Stimulated activated CD4-positive, alpha-beta T cell treated with anti-CD3 and anti-CD28 coated beads, Interleukin-2, amount 100 ng/mL, for 24 hours (primary cell): ENCODE measurements at regions not wholly inside any gene's neighbourhood (a gene's known extent, or its start where the extent isn't known, plus 50 kb on each side); places are given as distances from the start of the nearest gene placed in this dataset.
"Not testable (repeated sequence)": the region's sequence is repeated elsewhere in the genome, so short reads cannot be mapped to it uniquely, and the experiment has no call there.

Experiments used
- DNase-seq, 2 donors: peaks; one replicate each; pipeline ENCODE4 v3.0.0-alpha.2; 2020

- no peak for DNase-seq
These were observed 603.9 kb downstream of the PCDH17 start for GRCh38 chr13:58235454-58235853.

DNA sequence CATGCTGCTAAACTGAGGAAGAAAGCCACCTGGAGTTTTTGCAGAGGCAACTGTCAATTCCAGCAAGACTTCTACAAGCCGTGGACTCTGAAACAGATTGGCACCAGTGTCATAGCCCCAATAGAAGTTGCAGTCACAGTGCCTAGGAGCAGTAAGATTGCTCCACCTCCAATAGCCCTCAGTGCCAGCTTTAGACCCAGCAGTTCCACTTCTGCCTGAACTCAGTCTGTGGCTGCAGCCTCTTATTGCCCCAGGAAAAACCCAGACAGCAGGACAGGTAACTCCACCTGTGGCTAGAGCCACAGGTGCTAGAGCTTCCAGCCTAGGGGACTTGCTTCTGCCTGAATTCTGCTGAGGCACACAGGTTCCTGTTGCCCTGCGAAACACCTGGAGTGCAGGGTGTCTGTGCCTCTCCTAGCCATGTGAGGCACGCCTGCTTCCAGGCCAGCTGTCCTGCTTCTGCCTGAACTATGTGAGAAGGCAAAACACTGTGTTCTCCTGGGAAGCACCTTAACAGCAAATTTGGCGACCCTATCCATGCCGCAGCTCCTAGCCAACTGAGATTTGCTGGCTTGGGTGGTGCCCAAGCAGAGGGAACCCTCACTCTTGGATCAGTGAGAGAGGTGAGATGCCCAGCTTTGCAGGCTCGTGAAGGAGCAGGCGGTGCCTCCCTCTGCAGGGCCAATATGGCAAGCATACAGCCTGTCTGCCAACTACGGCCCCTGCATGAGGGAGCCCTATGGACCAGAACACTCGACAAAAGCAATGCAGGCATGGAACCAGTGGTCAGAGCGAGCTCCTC, 607.6 kb downstream of the PCDH17 start:
- DNase-seq: no peak

GRCh38 chr13:58239774-58240268, 608.3 kb downstream of the PCDH17 start:
- DNase-seq: no peak

DNA sequence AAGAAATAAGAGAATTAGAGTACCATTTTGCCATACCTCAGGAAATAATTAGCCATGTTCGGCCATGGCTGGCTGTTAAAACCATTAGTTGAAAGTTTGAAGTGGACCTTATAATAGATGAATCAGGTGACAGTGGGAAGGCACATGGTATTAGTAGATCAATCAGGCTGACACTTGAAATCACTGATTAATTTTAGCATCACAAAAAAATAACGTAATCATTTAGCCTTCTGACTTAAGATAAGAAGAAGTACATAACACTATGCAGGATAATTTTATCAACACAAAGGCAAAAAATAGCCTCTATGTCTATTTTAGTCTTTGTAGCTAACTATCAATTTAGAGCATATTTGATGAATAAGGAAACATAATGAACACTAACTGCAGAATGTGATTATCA, 615.5 kb downstream of the PCDH17 start:
- no peak for DNase-seq

GRCh38 chr13:58254943-58255342, 623.4 kb downstream of the PCDH17 start:
- no peak for DNase-seq

- DNase-seq: no peak
These were observed 634.7 kb downstream of the PCDH17 start for GRCh38 chr13:58266271-58266670.

DNA sequence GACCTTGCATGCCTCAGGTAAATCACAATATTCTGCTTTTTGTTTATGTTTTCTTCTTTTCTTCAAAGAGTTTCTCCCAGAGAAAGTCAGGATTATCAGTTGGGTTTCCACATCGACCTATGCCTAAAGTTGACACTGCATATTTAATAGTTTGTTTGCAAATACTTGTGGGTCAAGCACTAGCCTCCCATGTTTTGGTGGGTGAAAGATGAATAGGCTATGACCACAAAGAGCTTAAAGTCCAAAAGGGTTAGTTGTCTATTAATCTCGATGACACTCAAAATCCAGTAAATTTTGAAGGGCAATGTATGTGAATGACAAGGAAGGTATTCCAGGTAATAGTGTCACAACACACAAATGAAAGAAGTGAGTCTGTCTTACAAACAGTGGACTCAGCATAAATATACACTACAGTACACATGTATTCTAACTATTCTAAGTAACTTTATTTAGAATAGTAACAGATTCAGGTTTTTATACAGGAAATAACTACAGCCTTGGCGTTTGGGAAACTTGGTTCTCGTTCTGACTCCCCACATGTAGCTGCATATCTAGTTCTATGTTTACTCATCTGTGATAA, 667.1 kb downstream of the PCDH17 start:
- DNase-seq: no peak

GRCh38 chr13:58300224-58300623, 668.7 kb downstream of the PCDH17 start:
- DNase-seq: no peak

DNA sequence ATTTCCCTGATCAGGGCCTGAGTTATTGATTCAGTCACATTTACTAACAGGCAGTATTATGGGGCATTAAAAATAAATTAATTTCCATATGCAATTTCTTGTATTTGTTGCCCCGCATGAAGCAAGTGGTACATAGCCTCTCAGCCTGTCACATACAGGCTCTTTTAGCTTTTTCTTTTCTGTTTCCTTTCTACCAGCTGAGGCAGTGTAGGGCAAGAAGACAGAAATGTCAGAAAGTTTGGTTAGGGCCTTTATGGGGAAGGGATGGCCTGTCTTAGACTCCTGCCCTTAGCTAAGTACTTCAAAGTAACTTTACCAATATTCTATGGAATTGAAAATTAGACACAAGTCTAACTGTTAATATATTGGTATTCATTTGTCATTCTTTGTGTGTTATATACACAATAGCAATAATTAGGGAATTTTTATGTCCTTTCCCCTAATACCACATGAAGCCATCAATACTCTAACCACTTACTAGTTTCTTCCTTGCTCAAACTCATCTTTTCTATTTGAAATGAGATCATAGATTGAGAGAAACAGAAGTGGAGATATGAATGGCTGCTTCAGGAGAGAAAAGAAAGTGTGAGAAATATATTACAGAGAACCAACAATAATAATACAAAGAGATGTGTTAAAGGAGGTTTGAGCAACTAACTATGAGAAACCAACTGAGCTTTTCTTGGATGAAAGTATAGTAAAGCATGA, 669.6 kb downstream of the PCDH17 start:
- DNase-seq: no peak

GRCh38 chr13:58302349-58302748, 670.8 kb downstream of the PCDH17 start:
- no peak for DNase-seq

GRCh38 chr13:58306062-58306461, 674.5 kb downstream of the PCDH17 start:
- DNase-seq: no peak

GRCh38 chr13:58313219-58313618, 681.7 kb downstream of the PCDH17 start:
- DNase-seq: no peak

DNA sequence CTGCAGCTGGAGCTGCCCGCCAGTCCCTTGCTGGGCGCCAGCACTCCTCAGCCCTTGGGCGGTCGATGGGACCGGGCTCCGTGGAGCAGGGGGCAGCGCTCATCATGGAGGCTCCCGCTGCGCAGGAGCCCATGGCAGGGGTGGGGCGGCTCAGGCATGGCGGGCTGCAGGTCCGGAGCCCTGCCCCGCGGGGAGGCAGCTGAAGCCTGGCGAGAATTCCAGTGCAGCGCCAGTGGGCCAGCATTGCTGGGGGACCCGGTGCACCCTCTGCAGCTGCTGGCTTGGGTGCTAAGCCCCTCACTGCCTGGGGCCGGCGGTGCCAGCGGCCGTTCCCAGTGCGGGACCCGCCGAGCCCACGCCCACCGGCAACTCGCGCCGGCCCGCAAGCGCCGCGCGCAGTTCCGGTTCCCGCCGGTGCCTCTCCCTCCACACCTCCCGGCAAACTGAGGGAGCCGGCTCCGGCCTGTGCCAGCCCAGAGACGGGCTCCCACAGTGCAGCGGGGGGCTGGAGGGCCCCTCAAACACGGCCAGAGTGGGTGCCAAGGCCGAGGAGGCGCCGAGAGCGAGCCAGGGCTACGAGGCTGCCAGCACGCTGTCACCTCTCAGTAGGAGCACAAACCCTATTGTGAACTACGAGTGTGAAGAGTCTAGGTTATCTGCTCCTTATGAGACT, 687.1 kb downstream of the PCDH17 start:
- no peak for DNase-seq

DNA sequence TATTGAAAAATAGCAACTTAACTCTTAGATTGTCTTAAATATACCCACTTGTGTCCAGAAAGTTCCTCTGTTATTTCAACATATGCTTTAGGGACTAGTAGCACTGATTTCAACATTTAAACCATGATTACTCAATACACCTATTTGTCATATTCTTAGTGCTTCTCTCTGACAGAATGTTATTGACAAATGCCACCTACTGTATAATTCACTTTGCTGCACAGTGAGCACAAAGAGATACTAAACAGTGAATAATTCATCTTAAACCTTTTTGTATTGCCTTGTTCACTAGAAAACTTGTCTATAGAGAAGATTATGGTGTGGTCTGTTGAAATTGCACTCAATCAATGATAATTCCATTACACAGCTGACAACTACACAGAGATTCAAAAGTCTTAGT, 692.6 kb downstream of the PCDH17 start:
- DNase-seq: no peak

GRCh38 chr13:58329746-58330145, 698.2 kb downstream of the PCDH17 start:
- DNase-seq: no peak

- no peak for DNase-seq
These were observed 709.4 kb downstream of the PCDH17 start for GRCh38 chr13:58340895-58341294.

GRCh38 chr13:58341318-58341717, 709.8 kb downstream of the PCDH17 start:
- DNase-seq: no peak

DNA sequence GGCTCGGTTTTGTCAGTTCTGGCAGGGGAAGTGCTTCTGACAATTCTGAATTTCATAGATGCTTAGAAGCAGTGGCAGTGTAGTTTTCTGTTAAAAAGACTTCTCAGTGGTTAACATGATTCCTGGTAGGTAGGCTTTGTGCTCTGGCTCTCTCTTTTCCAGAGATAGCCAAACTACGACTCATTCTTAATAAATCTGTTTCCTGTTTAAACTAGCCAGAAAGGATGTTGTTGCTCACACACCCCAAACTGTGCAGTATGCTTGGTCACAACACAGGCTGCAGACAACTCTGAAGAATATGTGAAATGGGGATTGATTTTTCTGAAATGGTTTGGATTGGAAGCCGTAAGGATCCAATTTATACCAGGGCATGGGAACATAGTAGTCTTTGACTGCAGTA, 711.5 kb downstream of the PCDH17 start:
- no peak for DNase-seq

GRCh38 chr13:58352100-58352499, 720.6 kb downstream of the PCDH17 start:
- DNase-seq: not testable (repeated sequence)

GRCh38 chr13:58369936-58370335, 738.4 kb downstream of the PCDH17 start:
- DNase-seq: no peak

DNA sequence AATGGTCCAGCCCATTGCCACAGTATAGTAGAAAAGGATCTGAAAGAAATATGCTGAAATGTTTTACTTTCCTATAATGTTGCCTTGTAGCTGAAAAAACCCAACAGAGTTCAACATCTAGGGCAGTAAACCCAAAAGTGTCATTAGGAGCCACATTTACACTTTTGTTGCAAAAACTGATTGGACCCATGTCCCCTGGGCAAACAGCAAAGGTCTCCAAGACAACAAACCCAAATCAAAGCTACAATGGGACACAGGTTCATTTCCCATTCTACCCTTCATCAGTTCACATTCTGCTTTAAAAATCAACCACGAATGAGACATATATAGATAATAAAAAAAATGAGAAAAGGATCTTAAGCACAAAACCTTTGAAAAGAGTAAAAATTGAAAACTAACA, 744.8 kb downstream of the PCDH17 start:
- no peak for DNase-seq

DNA sequence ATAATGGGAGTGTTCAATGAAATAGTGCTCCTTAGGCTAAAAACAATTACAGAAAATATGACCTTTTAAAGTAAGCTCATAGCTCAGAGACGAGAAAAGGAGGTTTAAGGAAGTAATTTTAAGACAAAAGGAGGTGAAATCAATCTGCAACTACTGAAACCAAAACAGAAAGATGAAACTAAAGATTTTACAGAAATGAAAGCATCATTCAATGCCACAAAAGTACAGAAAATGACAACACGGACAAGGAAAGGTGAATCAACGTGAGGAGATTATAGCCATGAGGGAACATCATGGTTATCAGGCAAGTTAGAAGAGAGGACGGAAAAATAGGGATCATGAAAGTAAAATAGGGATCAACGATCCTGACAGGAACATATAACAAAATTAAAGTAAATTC, 745.2 kb downstream of the PCDH17 start:
- no peak for DNase-seq

- DNase-seq: no peak
These were observed 747.7 kb downstream of the PCDH17 start for GRCh38 chr13:58379221-58379620.
